ENCODE measurements at regions not wholly inside any gene's neighbourhood (a gene's known extent, or its start where the extent isn't known, plus 50 kb on each side); places are given as distances from the start of the nearest gene placed in this dataset.

DNA sequence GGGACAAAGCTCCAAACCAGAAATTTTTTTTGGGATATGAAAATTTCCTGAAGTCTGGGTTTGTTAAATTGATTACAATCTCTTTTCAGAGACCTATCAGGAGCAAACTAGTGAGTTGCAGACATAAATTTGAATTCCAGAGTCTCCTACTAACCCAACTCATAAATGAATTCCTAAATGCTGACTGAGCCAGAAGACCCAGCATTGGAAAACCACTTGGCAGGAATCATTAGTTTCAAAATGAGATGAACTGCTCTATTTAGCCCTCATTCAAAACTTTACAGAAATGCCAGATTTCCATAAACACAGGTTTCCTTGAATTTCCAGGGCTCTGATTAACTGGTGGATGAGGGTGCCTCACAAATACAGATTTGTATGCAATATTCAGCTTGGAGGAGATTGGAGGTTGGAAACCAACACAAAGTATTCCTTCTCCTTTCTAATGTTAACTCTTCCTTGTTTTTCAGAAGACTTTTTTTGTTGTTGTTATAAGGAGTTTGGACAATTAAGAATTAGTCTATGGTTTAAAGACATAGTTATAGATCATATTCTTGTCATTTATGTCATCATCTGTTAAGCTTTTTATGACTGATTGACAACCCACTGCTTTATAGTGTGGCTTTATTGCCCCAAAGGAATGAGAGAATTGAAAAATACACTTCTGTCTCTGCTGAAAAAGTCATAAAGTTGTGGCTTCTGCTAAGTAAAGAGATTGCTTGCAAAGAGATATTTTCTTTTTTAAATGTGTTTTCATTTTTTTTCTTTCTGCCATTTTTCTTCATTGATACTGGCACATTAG is 222.8 kb downstream of the HLX start:
- no peaks in the 10 kb centered on the region for H3K4me1 ChIP-seq (ENCODE audit: control insufficient read depth in 1 of 2, extremely low read depth in 1 of 2, insufficient read depth in 2 of 2, low read length in 2 of 2)
- Mint-ChIP-seq H3K27ac (no peak overlapping the region), H3K9me3 (peaks cover 3 to 12% (median 4%) of the 10 kb centered on the region in 3 donors), H3K27me3 (peaks cover 3% of the 10 kb centered on the region in 2 donors), H3K4me3 (no peak overlapping the region), H3K4me1 (peaks cover 0 to 2% (median 0%) of the 10 kb centered on the region in 3 donors), H3K36me3 (no peaks in the 10 kb centered on the region)
- ChIA-PET POLR2A (no interaction called here), CTCF (no interaction called here)
- no peak overlapping the region for H3K4me3 ChIP-seq (ENCODE audit: control insufficient read depth in 1 of 2, extremely low read depth in 1 of 2, low read length in 1 of 2)
- H3K9me3 ChIP-seq: no peaks in the 10 kb centered on the region
- ATAC-seq (replicated peaks in 1 of 4) (no peak), DNase-seq (no peak)
- H3K27ac ChIP-seq (ENCODE audit: low read length): no peak overlapping the region
- H3K27me3 ChIP-seq (replicated peaks in 1 of 2; ENCODE audit: control insufficient read depth in 2 of 2, extremely low read depth in 1 of 2, insufficient read depth in 2 of 2, low read length in 1 of 2): no peaks in the 10 kb centered on the region
- H3K36me3 ChIP-seq (ENCODE audit: control insufficient read depth in 2 of 2, extremely low read depth in 1 of 2, insufficient read depth in 1 of 2, low read length in 1 of 2): no peaks in the 10 kb centered on the region

DNA sequence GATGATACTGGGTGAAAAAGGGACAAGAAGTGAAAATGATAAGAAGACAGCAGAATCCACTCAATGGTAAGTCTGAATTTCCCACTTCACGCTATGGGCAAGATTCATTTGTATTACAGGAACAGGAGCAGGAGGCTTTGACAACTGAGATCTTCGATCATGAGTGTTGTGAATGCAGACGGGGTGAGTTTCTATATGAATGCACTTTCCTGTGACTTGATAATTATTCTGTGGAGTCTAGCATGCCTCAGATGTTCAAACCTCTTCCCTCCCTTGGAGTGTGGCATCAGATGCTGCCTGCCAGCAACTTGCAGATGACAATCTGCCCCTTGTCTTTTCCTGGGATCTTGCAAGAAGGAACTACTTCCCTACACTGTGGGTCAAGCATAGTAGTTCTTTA is 225.4 kb downstream of the HLX start:
- CTCF ChIA-PET: no interaction called here
- H3K27me3 ChIP-seq (replicated peaks in 1 of 2; ENCODE audit: control insufficient read depth in 2 of 2, extremely low read depth in 1 of 2, insufficient read depth in 2 of 2, low read length in 1 of 2): no peaks in the 10 kb centered on the region
- no peak for ATAC-seq (replicated peaks in 1 of 4)

DNA sequence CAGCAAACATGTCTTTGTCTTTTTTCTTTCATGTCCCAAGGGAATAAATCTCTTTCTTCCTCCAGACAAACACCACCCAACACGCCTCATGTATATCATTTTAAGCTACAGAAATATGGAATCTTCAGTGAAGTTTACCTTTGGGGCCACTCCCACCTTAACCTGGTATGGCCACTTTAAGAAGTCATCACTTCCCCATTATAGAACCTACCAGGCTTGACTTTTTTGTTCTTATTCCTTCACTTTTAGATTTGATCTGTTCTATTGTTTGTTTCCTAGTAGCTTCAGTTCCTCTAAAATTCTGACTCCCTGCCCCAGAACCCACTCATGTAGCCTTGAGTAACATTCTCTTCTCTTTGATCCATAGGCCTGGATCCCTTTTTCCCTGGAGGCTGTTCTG is 226.3 kb downstream of the HLX start:
- CTCF ChIA-PET: no interaction called here
- H3K4me3 Mint-ChIP-seq: no peak overlapping the region
- DNase-seq (no peak), ATAC-seq (replicated peaks in 1 of 4) (no peak)
- H3K4me1 Mint-ChIP-seq: no peaks in the 10 kb centered on the region
- Histone ChIP-seq H3K4me3 (ENCODE audit: control insufficient read depth in 1 of 2, extremely low read depth in 1 of 2, low read length in 1 of 2) (no peak overlapping the region), H3K4me1 (ENCODE audit: control insufficient read depth in 1 of 2, extremely low read depth in 1 of 2, insufficient read depth in 2 of 2, low read length in 2 of 2) (no peaks in the 10 kb centered on the region), H3K9me3 (no peaks in the 10 kb centered on the region), H3K27ac (ENCODE audit: low read length) (no peak overlapping the region), H3K36me3 (ENCODE audit: control insufficient read depth in 2 of 2, extremely low read depth in 1 of 2, insufficient read depth in 1 of 2, low read length in 1 of 2) (no peaks in the 10 kb centered on the region), H3K27me3 (replicated peaks in 1 of 2; ENCODE audit: control insufficient read depth in 2 of 2, extremely low read depth in 1 of 2, insufficient read depth in 2 of 2, low read length in 1 of 2) (no peaks in the 10 kb centered on the region)
- WGBS (ENCODE audit: insufficient coverage): 67% methylated on average over 1 of the region's 1 CpG
- peaks cover 4 to 8% (median 4%) of the 10 kb centered on the region in 3 donors for H3K9me3 Mint-ChIP-seq
- H3K27me3 Mint-ChIP-seq: peaks cover 0 to 4% of the 10 kb centered on the region in 2 donors
- POLR2A ChIA-PET: no interaction called here
- H3K27ac Mint-ChIP-seq: no peak overlapping the region
- H3K36me3 Mint-ChIP-seq: no peaks in the 10 kb centered on the region

More for the DNA sequence above, 225.4 kb downstream of the HLX start:
- Mint-ChIP-seq H3K4me3 (no peak overlapping the region), H3K9me3 (peaks cover 0 to 4% (median 4%) of the 10 kb centered on the region in 3 donors), H3K27ac (no peak overlapping the region), H3K36me3 (no peaks in the 10 kb centered on the region), H3K4me1 (no peaks in the 10 kb centered on the region), H3K27me3 (peaks cover 0 to 4% of the 10 kb centered on the region in 2 donors)
- Histone ChIP-seq H3K4me3 (ENCODE audit: control insufficient read depth in 1 of 2, extremely low read depth in 1 of 2, low read length in 1 of 2) (no peak overlapping the region), H3K4me1 (ENCODE audit: control insufficient read depth in 1 of 2, extremely low read depth in 1 of 2, insufficient read depth in 2 of 2, low read length in 2 of 2) (no peaks in the 10 kb centered on the region), H3K9me3 (no peaks in the 10 kb centered on the region), H3K27ac (ENCODE audit: low read length) (no peak overlapping the region), H3K36me3 (ENCODE audit: control insufficient read depth in 2 of 2, extremely low read depth in 1 of 2, insufficient read depth in 1 of 2, low read length in 1 of 2) (no peaks in the 10 kb centered on the region)
- DNase-seq: no peak
- POLR2A ChIA-PET: no interaction called here
- 60% methylated on average over 1 of the region's 3 CpGs for WGBS (ENCODE audit: insufficient coverage)

DNA sequence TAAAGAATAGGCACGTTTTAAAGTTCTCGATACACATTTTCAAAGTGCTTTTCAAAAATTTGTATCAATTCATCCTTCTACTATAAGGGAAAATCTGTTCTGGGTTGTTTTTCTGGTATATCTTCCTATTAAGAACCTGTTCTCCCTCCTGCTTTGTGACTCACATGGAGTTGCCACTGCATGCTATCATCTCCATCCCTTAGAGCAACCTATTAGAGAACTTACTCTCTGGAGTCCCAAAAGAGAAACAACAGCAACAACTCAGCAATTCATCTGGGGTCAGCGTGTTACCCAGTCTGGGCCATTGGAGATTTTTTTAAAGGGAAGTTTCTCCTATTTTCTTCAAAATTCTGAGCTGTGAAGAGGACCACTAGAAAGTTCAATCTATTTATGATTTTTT is 227.4 kb downstream of the HLX start:
- no peaks in the 10 kb centered on the region for H3K4me1 ChIP-seq (ENCODE audit: control insufficient read depth in 1 of 2, extremely low read depth in 1 of 2, insufficient read depth in 2 of 2, low read length in 2 of 2)
- no CpG with 5 or more reads among the region's 3 CpGs for WGBS (ENCODE audit: insufficient coverage)
- ChIA-PET POLR2A (no interaction called here), CTCF (no interaction called here)
- ATAC-seq (replicated peaks in 1 of 4) (no peak), DNase-seq (no peak)
- H3K4me3 ChIP-seq (ENCODE audit: control insufficient read depth in 1 of 2, extremely low read depth in 1 of 2, low read length in 1 of 2): no peak overlapping the region
- Mint-ChIP-seq H3K9me3 (peaks cover 4 to 13% (median 4%) of the 10 kb centered on the region in 3 donors), H3K27ac (no peak overlapping the region), H3K4me3 (no peak overlapping the region), H3K4me1 (no peaks in the 10 kb centered on the region), H3K27me3 (peaks cover 0 to 4% of the 10 kb centered on the region in 2 donors), H3K36me3 (no peaks in the 10 kb centered on the region)
- no peaks in the 10 kb centered on the region for H3K27me3 ChIP-seq (replicated peaks in 1 of 2; ENCODE audit: control insufficient read depth in 2 of 2, extremely low read depth in 1 of 2, insufficient read depth in 2 of 2, low read length in 1 of 2)
- H3K9me3 ChIP-seq: no peaks in the 10 kb centered on the region
- no peak overlapping the region for H3K27ac ChIP-seq (ENCODE audit: low read length)
- no peaks in the 10 kb centered on the region for H3K36me3 ChIP-seq (ENCODE audit: control insufficient read depth in 2 of 2, extremely low read depth in 1 of 2, insufficient read depth in 1 of 2, low read length in 1 of 2)

DNA sequence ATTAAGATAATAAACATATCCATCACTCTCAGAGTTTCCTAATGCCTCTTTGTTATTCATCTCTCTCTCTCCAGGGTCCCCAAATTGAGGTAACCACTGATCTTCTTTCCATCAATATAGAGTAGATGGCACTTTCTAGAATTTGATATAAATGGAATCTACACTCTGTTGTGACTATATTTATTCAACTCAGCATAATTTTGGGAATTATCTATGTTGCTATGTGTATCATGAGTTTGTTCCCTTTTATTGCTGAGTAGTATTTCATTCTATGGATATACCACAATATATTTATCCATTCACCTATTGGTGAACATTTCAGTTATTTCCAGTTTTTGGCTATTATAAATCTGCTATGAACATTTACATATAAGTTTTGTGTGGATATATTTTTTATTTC is 230.7 kb downstream of the HLX start:
- Histone ChIP-seq H3K27ac (ENCODE audit: low read length) (no peak overlapping the region), H3K9me3 (no peaks in the 10 kb centered on the region), H3K27me3 (replicated peaks in 1 of 2; ENCODE audit: control insufficient read depth in 2 of 2, extremely low read depth in 1 of 2, insufficient read depth in 2 of 2, low read length in 1 of 2) (no peaks in the 10 kb centered on the region), H3K4me1 (ENCODE audit: control insufficient read depth in 1 of 2, extremely low read depth in 1 of 2, insufficient read depth in 2 of 2, low read length in 2 of 2) (no peaks in the 10 kb centered on the region), H3K36me3 (ENCODE audit: control insufficient read depth in 2 of 2, extremely low read depth in 1 of 2, insufficient read depth in 1 of 2, low read length in 1 of 2) (no peaks in the 10 kb centered on the region), H3K4me3 (ENCODE audit: control insufficient read depth in 1 of 2, extremely low read depth in 1 of 2, low read length in 1 of 2) (no peak overlapping the region)
- peaks cover 0 to 20% (median 4%) of the 10 kb centered on the region in 3 donors for H3K9me3 Mint-ChIP-seq
- no peak overlapping the region for H3K4me3 Mint-ChIP-seq
- no peak overlapping the region for H3K27ac Mint-ChIP-seq
- H3K27me3 Mint-ChIP-seq: peaks cover 0 to 1% of the 10 kb centered on the region in 2 donors
- no peaks in the 10 kb centered on the region for H3K36me3 Mint-ChIP-seq
- DNase-seq: no peak
- ChIA-PET CTCF (interaction anchor here (0.5 to 0.6 kb wide), 2 partner anchors 54 to 93 kb away, joined by 3 to 4 read pairs; no protein-coding TSS in a partner anchor), POLR2A (no interaction called here)
- ATAC-seq (replicated peaks in 1 of 4): no peak
- no peaks in the 10 kb centered on the region for H3K4me1 Mint-ChIP-seq

DNA sequence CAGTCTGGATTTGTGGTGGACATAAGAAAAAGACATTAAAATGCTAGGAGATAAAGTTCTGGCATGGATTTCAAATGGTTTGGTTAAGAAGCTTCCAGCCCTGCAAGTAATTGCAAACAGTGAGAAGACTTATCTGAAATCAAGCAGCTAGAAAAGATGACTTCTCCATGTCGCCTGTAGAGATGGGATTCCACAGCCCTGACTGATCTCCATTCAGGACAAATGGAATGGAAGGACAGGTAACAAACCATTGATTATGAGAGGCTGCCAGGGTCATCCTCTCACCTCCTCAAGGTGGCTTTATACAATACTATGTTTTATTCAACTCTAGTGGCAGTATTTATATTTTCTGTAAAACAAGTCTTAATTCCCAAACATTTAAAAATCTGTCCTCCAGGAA is 237.9 kb downstream of the HLX start:
- no CpG with 5 or more reads among the region's 1 CpG for WGBS (ENCODE audit: insufficient coverage)
- Mint-ChIP-seq H3K9me3 (peaks cover 3 to 16% (median 3%) of the 10 kb centered on the region in 3 donors), H3K4me1 (no peaks in the 10 kb centered on the region), H3K4me3 (no peak overlapping the region), H3K27ac (no peak overlapping the region), H3K36me3 (no peaks in the 10 kb centered on the region), H3K27me3 (peaks cover 4 to 5% of the 10 kb centered on the region in 2 donors)
- DNase-seq (no peak), ATAC-seq (replicated peaks in 1 of 4) (no peak)
- Histone ChIP-seq H3K36me3 (ENCODE audit: control insufficient read depth in 2 of 2, extremely low read depth in 1 of 2, insufficient read depth in 1 of 2, low read length in 1 of 2) (no peaks in the 10 kb centered on the region), H3K4me3 (ENCODE audit: control insufficient read depth in 1 of 2, extremely low read depth in 1 of 2, low read length in 1 of 2) (no peak overlapping the region), H3K9me3 (no peaks in the 10 kb centered on the region), H3K4me1 (ENCODE audit: control insufficient read depth in 1 of 2, extremely low read depth in 1 of 2, insufficient read depth in 2 of 2, low read length in 2 of 2) (no peaks in the 10 kb centered on the region), H3K27ac (ENCODE audit: low read length) (no peak overlapping the region), H3K27me3 (replicated peaks in 1 of 2; ENCODE audit: control insufficient read depth in 2 of 2, extremely low read depth in 1 of 2, insufficient read depth in 2 of 2, low read length in 1 of 2) (peaks cover 0 to 3% of the 10 kb centered on the region in 2 experiments)
- POLR2A ChIA-PET: no interaction called here
- CTCF ChIA-PET: no interaction called here

DNA sequence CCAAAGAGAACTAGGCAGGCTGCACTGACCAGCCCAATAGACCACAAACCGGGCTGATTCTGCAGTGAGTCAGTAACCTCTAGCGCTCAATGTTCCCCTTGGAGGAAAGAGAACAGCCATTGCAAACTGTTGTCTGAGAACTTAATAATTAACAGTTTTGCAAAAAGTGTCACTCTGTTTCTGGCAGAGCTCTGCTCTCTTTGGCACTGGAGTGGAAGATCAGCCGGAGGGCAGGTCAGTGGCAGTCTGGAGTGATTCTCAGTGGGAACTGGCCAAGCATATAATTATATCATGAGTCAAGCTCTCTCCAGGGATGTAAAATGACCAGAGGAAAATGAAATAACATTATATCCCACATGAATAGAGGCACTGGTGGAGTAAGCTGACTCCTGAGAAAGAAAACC is 238.3 kb downstream of the HLX start:
- POLR2A ChIA-PET: no interaction called here
- peaks cover 0 to 3% of the 10 kb centered on the region in 2 experiments for H3K27me3 ChIP-seq (replicated peaks in 1 of 2; ENCODE audit: control insufficient read depth in 2 of 2, extremely low read depth in 1 of 2, insufficient read depth in 2 of 2, low read length in 1 of 2)
- Mint-ChIP-seq H3K27ac (no peak overlapping the region), H3K27me3 (peaks cover 4 to 5% of the 10 kb centered on the region in 2 donors), H3K9me3 (peaks cover 3 to 16% (median 3%) of the 10 kb centered on the region in 3 donors), H3K4me1 (no peaks in the 10 kb centered on the region), H3K36me3 (no peaks in the 10 kb centered on the region), H3K4me3 (no peak overlapping the region)
- H3K27ac ChIP-seq (ENCODE audit: low read length): no peak overlapping the region
- CTCF ChIA-PET: no interaction called here
- WGBS (ENCODE audit: insufficient coverage): 94% methylated on average over 2 of the region's 3 CpGs
- no peaks in the 10 kb centered on the region for H3K36me3 ChIP-seq (ENCODE audit: control insufficient read depth in 2 of 2, extremely low read depth in 1 of 2, insufficient read depth in 1 of 2, low read length in 1 of 2)
- ATAC-seq (replicated peaks in 1 of 4) (no peak), DNase-seq (no peak)
- H3K4me3 ChIP-seq (ENCODE audit: control insufficient read depth in 1 of 2, extremely low read depth in 1 of 2, low read length in 1 of 2): no peak overlapping the region
- no peaks in the 10 kb centered on the region for H3K9me3 ChIP-seq
- H3K4me1 ChIP-seq (ENCODE audit: control insufficient read depth in 1 of 2, extremely low read depth in 1 of 2, insufficient read depth in 2 of 2, low read length in 2 of 2): no peaks in the 10 kb centered on the region
